ENCODE measurements at regions not wholly inside any gene's neighbourhood (a gene's known extent, or its start where the extent isn't known, plus 50 kb on each side); places are given as distances from the start of the nearest gene placed in this dataset.
A peak's percentile ranks its signal among the peaks of the same experiment; 100 is the strongest.
"Not testable (repeated sequence)": the region's sequence is repeated elsewhere in the genome, so short reads cannot be mapped to it uniquely, and the experiment has no call there.

DNA sequence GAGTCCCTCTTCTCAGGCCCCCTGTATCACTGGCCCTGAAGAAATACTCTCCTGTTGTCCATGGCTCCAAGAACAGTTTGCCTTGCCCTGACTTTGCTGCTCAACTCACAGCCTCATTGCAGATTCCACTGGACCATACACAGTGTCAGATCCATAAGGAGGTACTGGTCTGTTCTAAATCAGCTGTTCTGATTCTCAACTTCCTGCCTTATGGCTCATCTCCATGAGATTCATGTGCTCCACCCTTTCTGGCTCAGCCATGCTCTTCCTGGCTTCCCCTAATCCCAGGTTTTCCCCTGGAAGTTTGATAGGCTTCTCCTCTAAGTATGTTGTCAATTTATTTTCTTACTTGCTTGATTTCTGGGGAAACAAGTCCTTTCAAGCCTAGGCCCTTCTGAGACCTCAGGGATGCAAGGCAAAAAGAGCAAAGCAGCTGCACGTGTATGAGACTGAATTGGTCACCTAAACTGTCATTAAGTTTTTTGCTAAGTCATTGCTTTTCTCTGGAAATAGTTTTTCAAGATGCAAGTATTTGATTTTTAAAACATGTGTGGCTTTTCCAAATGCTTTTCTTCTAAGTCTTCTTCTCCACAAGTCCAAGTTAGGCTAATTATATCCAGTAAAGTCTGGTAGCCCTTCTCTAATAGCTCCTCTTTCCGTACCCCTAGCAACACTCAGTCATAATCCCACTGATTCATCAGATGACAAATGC lies 1288.5 kb downstream of the RPIA start:
- H3K23ac ChIP-seq (ENCODE audit: low read length in 2 of 2); H3K27me3 ChIP-seq (ENCODE audit: control insufficient read depth in 1 of 2, insufficient read depth in 1 of 2, low read length in 2 of 2); H3K4ac ChIP-seq (ENCODE audit: low read depth in 1 of 2, low read length in 2 of 2); H4K91ac ChIP-seq (ENCODE audit: low read length); DNase-seq; H2AK5ac ChIP-seq (ENCODE audit: low read length, severe bottlenecking); H3K79me1 ChIP-seq (replicated peaks; ENCODE audit: low read length, poor library complexity, severe bottlenecking); H3K9me3 ChIP-seq (ENCODE audit: control insufficient read depth, low read length); H3K36me3 ChIP-seq (ENCODE audit: control insufficient read depth in 1 of 2, insufficient read depth in 2 of 2, low read depth in 1 of 2, low read length in 2 of 2); H2BK15ac ChIP-seq (ENCODE audit: low read depth, poor library complexity, severe bottlenecking); H2BK12ac ChIP-seq (ENCODE audit: low read length in 2 of 2); H3K14ac ChIP-seq (ENCODE audit: low read length in 2 of 2); H2BK120ac ChIP-seq (ENCODE audit: low read depth, low read length); H3K4me2 ChIP-seq (ENCODE audit: low read length, poor library complexity, severe bottlenecking); H2AFZ ChIP-seq (ENCODE audit: low read depth, low read length); H3K4me3 ChIP-seq (ENCODE audit: insufficient read depth in 1 of 2, low read depth in 1 of 2, low read length in 2 of 2); H3K4me1 ChIP-seq (ENCODE audit: control insufficient read depth, insufficient read depth, low read depth, low read length); H3K27ac ChIP-seq (ENCODE audit: low read length, poor library complexity, severe bottlenecking); H4K8ac ChIP-seq (ENCODE audit: low read length); H2BK5ac ChIP-seq (ENCODE audit: low read depth, low read length, poor library complexity, severe bottlenecking); H3K18ac ChIP-seq (ENCODE audit: low read depth in 1 of 2, low read length in 2 of 2): not testable (repeated sequence)
- 33% methylated on average over 1 of the region's 2 CpGs for WGBS
- H3K9ac ChIP-seq (ENCODE audit: low read length): peak overlapping the region; percentile 61

- H2BK5ac ChIP-seq (ENCODE audit: low read depth, low read length, poor library complexity, severe bottlenecking); H4K91ac ChIP-seq (ENCODE audit: low read length); H3K27ac ChIP-seq (ENCODE audit: low read length, poor library complexity, severe bottlenecking); H3K79me1 ChIP-seq (replicated peaks; ENCODE audit: low read length, poor library complexity, severe bottlenecking); H4K8ac ChIP-seq (ENCODE audit: low read length); H3K18ac ChIP-seq (ENCODE audit: low read depth in 1 of 2, low read length in 2 of 2); H3K4ac ChIP-seq (ENCODE audit: low read depth in 1 of 2, low read length in 2 of 2); H3K4me3 ChIP-seq (ENCODE audit: insufficient read depth in 1 of 2, low read depth in 1 of 2, low read length in 2 of 2); H3K9ac ChIP-seq (ENCODE audit: low read length); H2BK15ac ChIP-seq (ENCODE audit: low read depth, poor library complexity, severe bottlenecking); H3K4me1 ChIP-seq (ENCODE audit: control insufficient read depth, insufficient read depth, low read depth, low read length); H3K27me3 ChIP-seq (ENCODE audit: control insufficient read depth in 1 of 2, insufficient read depth in 1 of 2, low read length in 2 of 2); H2AFZ ChIP-seq (ENCODE audit: low read depth, low read length); H2BK12ac ChIP-seq (ENCODE audit: low read length in 2 of 2); H3K23ac ChIP-seq (ENCODE audit: low read length in 2 of 2); H2AK5ac ChIP-seq (ENCODE audit: low read length, severe bottlenecking); H3K36me3 ChIP-seq (ENCODE audit: control insufficient read depth in 1 of 2, insufficient read depth in 2 of 2, low read depth in 1 of 2, low read length in 2 of 2); H2BK120ac ChIP-seq (ENCODE audit: low read depth, low read length); DNase-seq; H3K4me2 ChIP-seq (ENCODE audit: low read length, poor library complexity, severe bottlenecking); H3K14ac ChIP-seq (ENCODE audit: low read length in 2 of 2); H3K9me3 ChIP-seq (ENCODE audit: control insufficient read depth, low read length): not testable (repeated sequence)
- WGBS: 42% methylated on average over 3 of the region's 4 CpGs
These were observed 1290.8 kb downstream of the RPIA start for GRCh38 chr2:89982246-89982645.

- not testable (repeated sequence) for H2BK15ac ChIP-seq (ENCODE audit: low read depth, poor library complexity, severe bottlenecking); H3K27me3 ChIP-seq (ENCODE audit: control insufficient read depth in 1 of 2, insufficient read depth in 1 of 2, low read length in 2 of 2); H3K4me2 ChIP-seq (ENCODE audit: low read length, poor library complexity, severe bottlenecking); H4K8ac ChIP-seq (ENCODE audit: low read length); H2BK120ac ChIP-seq (ENCODE audit: low read depth, low read length); H3K23ac ChIP-seq (ENCODE audit: low read length in 2 of 2); H3K9me3 ChIP-seq (ENCODE audit: control insufficient read depth, low read length); DNase-seq; H3K4me1 ChIP-seq (ENCODE audit: control insufficient read depth, insufficient read depth, low read depth, low read length); H3K18ac ChIP-seq (ENCODE audit: low read depth in 1 of 2, low read length in 2 of 2); H2BK5ac ChIP-seq (ENCODE audit: low read depth, low read length, poor library complexity, severe bottlenecking); H3K4ac ChIP-seq (ENCODE audit: low read depth in 1 of 2, low read length in 2 of 2); H3K9ac ChIP-seq (ENCODE audit: low read length); H3K36me3 ChIP-seq (ENCODE audit: control insufficient read depth in 1 of 2, insufficient read depth in 2 of 2, low read depth in 1 of 2, low read length in 2 of 2); H2AK5ac ChIP-seq (ENCODE audit: low read length, severe bottlenecking); H3K4me3 ChIP-seq (ENCODE audit: insufficient read depth in 1 of 2, low read depth in 1 of 2, low read length in 2 of 2); H3K14ac ChIP-seq (ENCODE audit: low read length in 2 of 2); H2BK12ac ChIP-seq (ENCODE audit: low read length in 2 of 2); H2AFZ ChIP-seq (ENCODE audit: low read depth, low read length); H3K79me1 ChIP-seq (replicated peaks; ENCODE audit: low read length, poor library complexity, severe bottlenecking); H4K91ac ChIP-seq (ENCODE audit: low read length); H3K27ac ChIP-seq (ENCODE audit: low read length, poor library complexity, severe bottlenecking)
- WGBS: no CpG with 5 or more reads among the region's 3 CpGs
These were observed 1294.2 kb downstream of the RPIA start for GRCh38 chr2:89985650-89986049.

DNA sequence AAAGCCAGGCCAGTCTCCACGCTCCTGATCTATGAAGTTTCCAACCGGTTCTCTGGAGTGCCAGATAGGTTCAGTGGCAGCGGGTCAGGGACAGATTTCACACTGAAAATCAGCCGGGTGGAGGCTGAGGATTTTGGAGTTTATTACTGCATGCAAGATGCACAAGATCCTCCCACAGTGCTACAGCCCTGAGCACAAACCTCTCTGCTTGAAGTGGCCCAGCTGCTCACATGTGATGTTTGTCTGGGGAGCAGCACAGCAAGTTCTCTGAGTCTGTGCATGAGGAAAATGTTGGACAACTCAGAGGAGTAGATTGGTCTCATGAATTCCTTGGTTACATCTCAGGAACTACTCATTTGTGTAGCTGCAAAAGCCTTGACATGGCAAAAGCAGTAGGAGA lies 1295.1 kb downstream of the RPIA start:
- WGBS: 47% methylated on average over 2 of the region's 4 CpGs
- not testable (repeated sequence) for H3K27ac ChIP-seq (ENCODE audit: low read length, poor library complexity, severe bottlenecking)

More for the DNA sequence above, 1295.1 kb downstream of the RPIA start:
- not testable (repeated sequence) for H2BK12ac ChIP-seq (ENCODE audit: low read length in 2 of 2); H3K79me1 ChIP-seq (replicated peaks; ENCODE audit: low read length, poor library complexity, severe bottlenecking); H3K14ac ChIP-seq (ENCODE audit: low read length in 2 of 2); H3K4me3 ChIP-seq (ENCODE audit: insufficient read depth in 1 of 2, low read depth in 1 of 2, low read length in 2 of 2); H2BK120ac ChIP-seq (ENCODE audit: low read depth, low read length); H3K4me2 ChIP-seq (ENCODE audit: low read length, poor library complexity, severe bottlenecking); H2AFZ ChIP-seq (ENCODE audit: low read depth, low read length); H3K4me1 ChIP-seq (ENCODE audit: control insufficient read depth, insufficient read depth, low read depth, low read length); H3K9ac ChIP-seq (ENCODE audit: low read length); DNase-seq; H2BK15ac ChIP-seq (ENCODE audit: low read depth, poor library complexity, severe bottlenecking); H3K36me3 ChIP-seq (ENCODE audit: control insufficient read depth in 1 of 2, insufficient read depth in 2 of 2, low read depth in 1 of 2, low read length in 2 of 2); H3K9me3 ChIP-seq (ENCODE audit: control insufficient read depth, low read length); H3K23ac ChIP-seq (ENCODE audit: low read length in 2 of 2); H2BK5ac ChIP-seq (ENCODE audit: low read depth, low read length, poor library complexity, severe bottlenecking); H4K8ac ChIP-seq (ENCODE audit: low read length); H3K18ac ChIP-seq (ENCODE audit: low read depth in 1 of 2, low read length in 2 of 2); H4K91ac ChIP-seq (ENCODE audit: low read length); H2AK5ac ChIP-seq (ENCODE audit: low read length, severe bottlenecking); H3K4ac ChIP-seq (ENCODE audit: low read depth in 1 of 2, low read length in 2 of 2); H3K27me3 ChIP-seq (ENCODE audit: control insufficient read depth in 1 of 2, insufficient read depth in 1 of 2, low read length in 2 of 2)
